GM21515 (cell line): ENCODE measurements at regions not wholly inside any gene's neighbourhood (a gene's known extent, or its start where the extent isn't known, plus 50 kb on each side); places are given as distances from the start of the nearest gene placed in this dataset.

ENCODE experiments used
- ATAC-seq: cut with Tn5 transposase; IDR thresholded peaks from one replicate; pipeline ENCODE4 v1.9.1; 2021; ENCODE audit not compliant: unreplicated experiment

GRCh38 chr4:104881136-104881886 lies 265.4 kb upstream of the TET2 start:
- ATAC-seq: no peak

GRCh38 chr4:104890598-104891275 lies 255.9 kb upstream of the TET2 start:
- no peak for ATAC-seq

GRCh38 chr4:104896660-104897645 lies 249.7 kb upstream of the TET2 start:
- peak; percentile 56 for ATAC-seq

- ATAC-seq: no peak
These were observed 246.8 kb upstream of the TET2 start for GRCh38 chr4:104899863-104900262.

GRCh38 chr4:104901438-104901837 lies 245.2 kb upstream of the TET2 start:
- no peak for ATAC-seq

- ATAC-seq: no peak
These were observed 244.6 kb upstream of the TET2 start for GRCh38 chr4:104901961-104902605.

GRCh38 chr4:104905065-104905464 lies 241.6 kb upstream of the TET2 start:
- no peak for ATAC-seq

GRCh38 chr4:104905546-104905945 lies 241.1 kb upstream of the TET2 start:
- no peak for ATAC-seq

GRCh38 chr4:104906276-104906675 lies 240.4 kb upstream of the TET2 start:
- ATAC-seq: no peak

GRCh38 chr4:104907074-104907649 lies 239.5 kb upstream of the TET2 start:
- ATAC-seq: no peak

GRCh38 chr4:104907991-104908390 lies 238.7 kb upstream of the TET2 start:
- ATAC-seq: no peak

GRCh38 chr4:104909376-104909775 lies 237.3 kb upstream of the TET2 start:
- ATAC-seq: no peak

- no peak for ATAC-seq
These were observed 234.2 kb upstream of the TET2 start for GRCh38 chr4:104912518-104912917.

- ATAC-seq: no peak
These were observed 231.3 kb upstream of the TET2 start for GRCh38 chr4:104915373-104915772.

GRCh38 chr4:104915864-104916263 lies 230.8 kb upstream of the TET2 start:
- ATAC-seq: no peak

- no peak for ATAC-seq
These were observed 227.3 kb upstream of the TET2 start for GRCh38 chr4:104919406-104919805.

- ATAC-seq: peak; percentile 21
These were observed 216.4 kb upstream of the TET2 start for GRCh38 chr4:104930298-104930697.

- peak; percentile 68 for ATAC-seq
These were observed 215.6 kb upstream of the TET2 start for GRCh38 chr4:104930745-104931736.

GRCh38 chr4:104938624-104939023 lies 208.1 kb upstream of the TET2 start:
- ATAC-seq: no peak
